Esophagus muscularis mucosa (tissue), 4 donors: ENCODE measurements at regions not wholly inside any gene's neighbourhood (a gene's known extent, or its start where the extent isn't known, plus 50 kb on each side); places are given as distances from the start of the nearest gene placed in this dataset.

Source experiments
- DNase-seq: peaks from one replicate; pipeline ENCODE4 v3.0.0-alpha.2; 2017; ENCODE audit errors: extremely low spot score
- H3K27ac ChIP-seq, 4 donors: fragments of 200-600 bp; sonication (generic); replicated peaks in 1 of 4; 1 replicate in 3 of 4; 2 replicates in 1 of 4; pipeline ENCODE4 v1.5.1; 2016 to 2019; ENCODE audit warnings: mild to moderate bottlenecking in 1 of 4
- H3K27me3 ChIP-seq, 4 donors: fragments of 200-600 bp; sonication (generic); one replicate each; pipeline versions ENCODE4 v1.5.1 to v1.6.0; 2016 to 2019
- H3K36me3 ChIP-seq, 4 donors: fragments of 200-600 bp; sonication (generic); one replicate each; pipeline ENCODE4 v1.5.1; 2016 to 2019
- H3K4me1 ChIP-seq, 4 donors: fragments of 200-600 bp; sonication (generic); one replicate each; pipeline ENCODE4 v1.5.1; 2016 to 2019
- H3K4me3 ChIP-seq, 4 donors: fragments of 200-600 bp; sonication (generic); 1 replicate in 2 of 4; 2 replicates in 2 of 4; pipeline ENCODE4 v1.5.1; 2016 to 2019; ENCODE audit warnings: mild to moderate bottlenecking in 4 of 4, moderate library complexity in 1 of 4
- H3K9me3 ChIP-seq, 4 donors: fragments of 200-600 bp; sonication (generic); 1 replicate in 3 of 4; 2 replicates in 1 of 4; pipeline ENCODE4 v1.5.1; 2016 to 2019
- CTCF ChIP-seq, 3 experiments: fragments of 200-600 bp in 2 of 3; fragments of 450-650 bp in 1 of 3; sonication (generic) in 2 of 3; IDR thresholded peaks; one replicate each; pipeline ENCODE4 v1.5.1; 2017 to 2019; ENCODE audit warnings: antibody characterized with exemption in 3 of 3, mild to moderate bottlenecking in 2 of 3, moderate library complexity in 1 of 3
- EP300 ChIP-seq: sonication (generic); formaldehyde crosslinking; IDR thresholded peaks from one replicate; pipeline ENCODE4 v1.6.1; 2017; ENCODE audit warnings: antibody characterized with exemption
- POLR2A ChIP-seq: fragments of 450-650 bp; IDR thresholded peaks from one replicate; pipeline ENCODE4 v1.6.1; 2017; ENCODE audit warnings: antibody characterized with exemption, moderate library complexity, mild to moderate bottlenecking, low read depth
- POLR2AphosphoS5 ChIP-seq, 2 donors: sonication (generic); formaldehyde crosslinking; IDR thresholded peaks; one replicate each; pipeline ENCODE4 v1.6.1; 2017; ENCODE audit warnings: antibody characterized with exemption in 2 of 2
- WGBS: methylation state at CpG from one replicate; pipeline ENCODE4 v1.1.5; 2018; 5-methylcytosine and 5-hydroxymethylcytosine counted together
- intact Hi-C: fragments of 100-400 bp; cut with DNase I; formaldehyde crosslinking; loops from one replicate; pipeline ENCODE4 v1.15.1; 2023

GRCh38 chr15:38745126-38745525 is 180.5 kb upstream of the RASGRP1 start:
- 88% methylated on average over 1 of the region's 1 CpG for WGBS
- H3K36me3 ChIP-seq: no peaks in the 10 kb centered on the region
- no peak for DNase-seq
- H3K9me3 ChIP-seq: no peaks in the 10 kb centered on the region
- H3K4me3 ChIP-seq: no peak overlapping the region
- no peaks in the 10 kb centered on the region for H3K4me1 ChIP-seq
- H3K27ac ChIP-seq: no peak overlapping the region
- intact Hi-C loops: no loop called here
- TF ChIP-seq CTCF (IDR thresholded peaks at IDR 0.05) (no peak), POLR2A (no peak), EP300 (no peak), POLR2AphosphoS5 (IDR thresholded peaks at IDR 0.05) (no peak)
- no peaks in the 10 kb centered on the region for H3K27me3 ChIP-seq

GRCh38 chr15:38745626-38746025 is 181.0 kb upstream of the RASGRP1 start:
- no peaks in the 10 kb centered on the region for H3K27me3 ChIP-seq
- 86% methylated on average over 3 of the region's 3 CpGs for WGBS
- no peaks in the 10 kb centered on the region for H3K36me3 ChIP-seq
- no peaks in the 10 kb centered on the region for H3K4me1 ChIP-seq
- no peak overlapping the region for H3K27ac ChIP-seq
- TF ChIP-seq CTCF (IDR thresholded peaks at IDR 0.05): no peak
- no peak for TF ChIP-seq EP300
- TF ChIP-seq POLR2A: no peak
- no peak for TF ChIP-seq POLR2AphosphoS5 (IDR thresholded peaks at IDR 0.05)
- no peak overlapping the region for H3K4me3 ChIP-seq
- DNase-seq: no peak
- H3K9me3 ChIP-seq: no peaks in the 10 kb centered on the region
- intact Hi-C loops: no loop called here

- H3K4me3 ChIP-seq: no peak overlapping the region
- H3K27ac ChIP-seq: no peak overlapping the region
- no peaks in the 10 kb centered on the region for H3K4me1 ChIP-seq
- no peak for TF ChIP-seq EP300
- no peak for TF ChIP-seq POLR2A
- no peak for TF ChIP-seq CTCF (IDR thresholded peaks at IDR 0.05)
- no peak for TF ChIP-seq POLR2AphosphoS5 (IDR thresholded peaks at IDR 0.05)
- no peaks in the 10 kb centered on the region for H3K9me3 ChIP-seq
- H3K36me3 ChIP-seq: no peaks in the 10 kb centered on the region
- H3K27me3 ChIP-seq: no peaks in the 10 kb centered on the region
- no peak for DNase-seq
- 78% methylated on average over 1 of the region's 1 CpG for WGBS
- intact Hi-C loops: no loop called here
These were observed 181.6 kb upstream of the RASGRP1 start for GRCh38 chr15:38746211-38746610.

- no peaks in the 10 kb centered on the region for H3K27me3 ChIP-seq
- no peak overlapping the region for H3K27ac ChIP-seq
- H3K4me3 ChIP-seq: no peak overlapping the region
- H3K9me3 ChIP-seq: no peaks in the 10 kb centered on the region
- H3K4me1 ChIP-seq: no peaks in the 10 kb centered on the region
- DNase-seq: peak; percentile 45
- no peaks in the 10 kb centered on the region for H3K36me3 ChIP-seq
- intact Hi-C loops: no loop called here
- WGBS: 97% methylated on average over 2 of the region's 2 CpGs
- TF ChIP-seq POLR2A (no peak), POLR2AphosphoS5 (IDR thresholded peaks at IDR 0.05) (no peak), CTCF (IDR thresholded peaks at IDR 0.05) (no peak), EP300 (no peak)
These were observed 184.1 kb upstream of the RASGRP1 start for GRCh38 chr15:38748710-38749109.

- 86% methylated on average over 5 of the region's 5 CpGs for WGBS
- H3K4me1 ChIP-seq: no peaks in the 10 kb centered on the region
- TF ChIP-seq EP300 (no peak), CTCF (IDR thresholded peaks at IDR 0.05) (no peak), POLR2AphosphoS5 (IDR thresholded peaks at IDR 0.05) (no peak), POLR2A (no peak)
- no peaks in the 10 kb centered on the region for H3K9me3 ChIP-seq
- DNase-seq: no peak
- intact Hi-C loops: no loop called here
- H3K36me3 ChIP-seq: no peaks in the 10 kb centered on the region
- H3K27me3 ChIP-seq: no peaks in the 10 kb centered on the region
- no peak overlapping the region for H3K4me3 ChIP-seq
- H3K27ac ChIP-seq: no peak overlapping the region
These were observed 186.2 kb upstream of the RASGRP1 start for GRCh38 chr15:38750786-38751185.
